Thyroid gland (tissue), 4 donors: ENCODE measurements at regions not wholly inside any gene's neighbourhood (a gene's known extent, or its start where the extent isn't known, plus 50 kb on each side); places are given as distances from the start of the nearest gene placed in this dataset.

Experiments
- DNase-seq, 2 donors: peaks; one replicate each; pipeline ENCODE4 v3.0.0-alpha.2; 2019
- H3K27ac ChIP-seq, 3 donors: fragments of 200-600 bp; sonication (generic); 1 replicate in 2 of 3; 2 replicates in 1 of 3; pipeline ENCODE4 v1.5.1; 2016 to 2019; ENCODE audit warnings: mild to moderate bottlenecking in 1 of 3, moderate library complexity in 1 of 3
- H3K27me3 ChIP-seq: fragments of 200-600 bp; sonication (generic); one replicate; pipeline ENCODE4 v1.5.1; 2019
- H3K36me3 ChIP-seq, 2 donors: fragments of 200-600 bp; sonication (generic); one replicate each; pipeline ENCODE4 v1.5.1; 2016 to 2019
- H3K4me1 ChIP-seq, 2 donors: fragments of 200-600 bp; sonication (generic); one replicate each; pipeline ENCODE4 v1.5.1; 2017 to 2019
- H3K4me3 ChIP-seq, 3 donors: fragments of 200-600 bp; sonication (generic); replicated peaks in 1 of 3; 1 replicate in 2 of 3; 2 replicates in 1 of 3; pipeline ENCODE4 v1.5.1; 2016; ENCODE audit warnings: mild to moderate bottlenecking in 1 of 3
- H3K9me3 ChIP-seq: fragments of 200-600 bp; sonication (generic); one replicate; pipeline ENCODE4 v1.5.1; 2017
- CTCF ChIP-seq, 6 experiments: fragments of 200-600 bp in 3 of 6; fragments of 450-650 bp in 3 of 6; sonication (generic) in 3 of 6; IDR thresholded peaks; one replicate each; pipeline ENCODE4 v1.5.1; 2016 to 2019; ENCODE audit warnings: antibody characterized with exemption in 6 of 6, mild to moderate bottlenecking in 2 of 6, inconsistent platforms in 1 of 6, moderate library complexity in 1 of 6
- POLR2A ChIP-seq, 2 donors: fragments of 450-650 bp; IDR thresholded peaks; one replicate each; pipeline ENCODE4 v1.6.1; 2017; ENCODE audit warnings: antibody characterized with exemption in 2 of 2, mild to moderate bottlenecking in 2 of 2, moderate library complexity in 1 of 2
- WGBS, 2 donors: methylation state at CpG; one replicate each; pipeline ENCODE4 v1.1.5; 2017; 5-methylcytosine and 5-hydroxymethylcytosine counted together
- intact Hi-C: fragments of 100-400 bp; cut with DNase I; formaldehyde crosslinking; loops from one replicate; pipeline ENCODE4 v1.15.1; 2023

GRCh38 chr22:48980409-48980808 is 847.3 kb downstream of the BRD1 start:
- H3K27ac ChIP-seq: no peak overlapping the region
- no peaks in the 10 kb centered on the region for H3K9me3 ChIP-seq
- DNase-seq: no peak
- H3K27me3 ChIP-seq: no peaks in the 10 kb centered on the region
- no peaks in the 10 kb centered on the region for H3K4me1 ChIP-seq
- intact Hi-C loops: no loop called here
- WGBS, 2 donors: 80 to 87% methylated on average over 14 of the region's 14 CpGs
- H3K36me3 ChIP-seq: no peaks in the 10 kb centered on the region
- TF ChIP-seq POLR2A (IDR thresholded peaks at IDR 0.05): no peak
- TF ChIP-seq CTCF (IDR thresholded peaks at IDR 0.05): no peak
- no peak overlapping the region for H3K4me3 ChIP-seq

GRCh38 chr22:48979482-48979881 is 848.2 kb downstream of the BRD1 start:
- Histone ChIP-seq H3K36me3 (no peaks in the 10 kb centered on the region), H3K27me3 (no peaks in the 10 kb centered on the region), H3K9me3 (no peaks in the 10 kb centered on the region), H3K4me1 (no peaks in the 10 kb centered on the region), H3K27ac (no peak overlapping the region), H3K4me3 (no peak overlapping the region)
- no peak for DNase-seq
- WGBS, 2 donors: 57 to 64% methylated on average over 4 of the region's 4 CpGs
- intact Hi-C loops: no loop called here
- TF ChIP-seq CTCF (IDR thresholded peaks at IDR 0.05) (no peak), POLR2A (IDR thresholded peaks at IDR 0.05) (no peak)

- Histone ChIP-seq H3K4me1 (no peaks in the 10 kb centered on the region), H3K9me3 (no peaks in the 10 kb centered on the region), H3K4me3 (no peak overlapping the region), H3K27ac (no peak overlapping the region), H3K36me3 (no peaks in the 10 kb centered on the region), H3K27me3 (no peaks in the 10 kb centered on the region)
- 65 to 79% methylated on average over 15 to 17 of the region's 20 CpGs for WGBS, 2 donors
- TF ChIP-seq CTCF (IDR thresholded peaks at IDR 0.05) (no peak), POLR2A (IDR thresholded peaks at IDR 0.05) (no peak)
- intact Hi-C loops: no loop called here
- no peak for DNase-seq
Measured at GRCh38 chr22:48976556-48977535, 850.8 kb downstream of the BRD1 start.

GRCh38 chr22:48975886-48976285 is 851.8 kb downstream of the BRD1 start:
- WGBS, 2 donors: 57 to 58% methylated on average over 3 of the region's 3 CpGs
- Histone ChIP-seq H3K4me1 (no peaks in the 10 kb centered on the region), H3K27me3 (no peaks in the 10 kb centered on the region)

More at GRCh38 chr22:48975886-48976285, 851.8 kb downstream of the BRD1 start:
- DNase-seq: no peak
- TF ChIP-seq POLR2A (IDR thresholded peaks at IDR 0.05) (no peak), CTCF (IDR thresholded peaks at IDR 0.05) (no peak)
- Histone ChIP-seq H3K4me3 (no peak overlapping the region), H3K27ac (no peak overlapping the region), H3K9me3 (no peaks in the 10 kb centered on the region), H3K36me3 (no peaks in the 10 kb centered on the region)
- intact Hi-C loops: no loop called here
